Natural killer cell (primary cell): ENCODE measurements at regions not wholly inside any gene's neighbourhood (a gene's known extent, or its start where the extent isn't known, plus 50 kb on each side); places are given as distances from the start of the nearest gene placed in this dataset.

Source experiments
- ATAC-seq, 3 donors: fragments of 150-1000 bp in 2 of 3; fragments of 200-7000 bp in 1 of 3; cut with Tn5 transposase; 1 replicate in 1 of 3; 2 replicates in 2 of 3; pipeline ENCODE4 v1.10.0; 2021; ENCODE audit warnings: mild to moderate bottlenecking in 2 of 3, moderate library complexity in 2 of 3
- DNase-seq, 2 donors: peaks; one replicate each; pipeline versions ENCODE4 v3.0.0 to v3.0.0-alpha.2; 2013 to 2021; ENCODE audit warnings: mixed read lengths in 1 of 2
- H3K27ac ChIP-seq: one replicate; pipeline ENCODE4 v1.5.1; 2013; ENCODE audit warnings: mild to moderate bottlenecking, low read length
- H3K27me3 ChIP-seq: one replicate; pipeline ENCODE4 v1.6.1; 2013; ENCODE audit warnings: low read length; ENCODE audit not compliant: control insufficient read depth, insufficient read depth
- H3K36me3 ChIP-seq: one replicate; pipeline ENCODE4 v1.6.1; 2013; ENCODE audit warnings: low read length; ENCODE audit not compliant: control insufficient read depth, insufficient read depth
- H3K4me1 ChIP-seq: one replicate; pipeline ENCODE4 v1.6.1; 2013; ENCODE audit warnings: low read length; ENCODE audit not compliant: control insufficient read depth, insufficient read depth
- H3K4me3 ChIP-seq: one replicate; pipeline ENCODE4 v1.5.1; 2013; ENCODE audit warnings: low read length
- H3K9me3 ChIP-seq: one replicate; pipeline ENCODE4 v1.6.1; 2013; ENCODE audit warnings: low read length; ENCODE audit not compliant: control insufficient read depth, insufficient read depth
- H3K27ac Mint-ChIP-seq, 2 donors: one replicate each; pipeline ENCODE4 v1.8.0; 2022; ENCODE audit warnings: mild to moderate bottlenecking in 2 of 2, mixed read lengths in 2 of 2, moderate library complexity in 1 of 2
- H3K27me3 Mint-ChIP-seq, 2 donors: one replicate each; pipeline ENCODE4 v1.8.0; 2022; ENCODE audit warnings: low read depth in 2 of 2, mixed read lengths in 2 of 2
- H3K36me3 Mint-ChIP-seq: one replicate; pipeline ENCODE4 v1.8.0; 2022; ENCODE audit warnings: mixed read lengths
- H3K4me1 Mint-ChIP-seq, 2 donors: one replicate each; pipeline ENCODE4 v1.8.0; 2022; ENCODE audit warnings: mixed read lengths in 2 of 2
- H3K4me3 Mint-ChIP-seq: one replicate; pipeline ENCODE4 v1.8.0; 2022; ENCODE audit warnings: mild to moderate bottlenecking, moderate library complexity, mixed read lengths
- H3K9me3 Mint-ChIP-seq, 2 donors: one replicate each; pipeline ENCODE4 v1.8.0; 2022; ENCODE audit warnings: mixed read lengths in 2 of 2
- CTCF ChIP-seq: fragments of 200-600 bp; IDR thresholded peaks from one replicate; pipeline ENCODE4 v1.8.0; 2022; ENCODE audit warnings: antibody characterized with exemption
- WGBS: methylation state at CpG from one replicate; pipeline ENCODE4 v1.1.7; 2013; ENCODE audit warnings: missing lambda C conversion rate; ENCODE audit not compliant: insufficient coverage; 5-methylcytosine and 5-hydroxymethylcytosine counted together
- intact Hi-C: fragments of 100-400 bp; cut with micrococcal nuclease; formaldehyde crosslinking; loops from one replicate; pipeline ENCODE4 v1.14.2; 2022

GRCh38 chr16:65660390-65660789 is 538.5 kb upstream of the CDH11 start:
- Histone ChIP-seq H3K4me3 (no peak overlapping the region), H3K27ac (no peak overlapping the region), H3K9me3 (no peaks in the 10 kb centered on the region), H3K36me3 (no peaks in the 10 kb centered on the region), H3K4me1 (no peaks in the 10 kb centered on the region), H3K27me3 (no peaks in the 10 kb centered on the region)
- DNase-seq, result no peak
- H3K4me3 Mint-ChIP-seq, result no peak overlapping the region
- H3K36me3 Mint-ChIP-seq, result no peaks in the 10 kb centered on the region
- no peak for ATAC-seq
- peaks cover 0 to 6% of the 10 kb centered on the region in 2 donors for H3K27me3 Mint-ChIP-seq
- H3K27ac Mint-ChIP-seq, result no peak overlapping the region
- intact Hi-C loops, result no loop called here
- 85% methylated on average over 5 of the region's 5 CpGs for WGBS
- no peaks in the 10 kb centered on the region for H3K9me3 Mint-ChIP-seq
- TF ChIP-seq CTCF, result no peak
- H3K4me1 Mint-ChIP-seq, result no peaks in the 10 kb centered on the region

GRCh38 chr16:65659758-65660157 is 537.9 kb upstream of the CDH11 start:
- Mint-ChIP-seq H3K36me3 (no peaks in the 10 kb centered on the region), H3K9me3 (no peaks in the 10 kb centered on the region), H3K27me3 (peaks cover 0 to 6% of the 10 kb centered on the region in 2 donors), H3K27ac (no peak overlapping the region), H3K4me1 (no peaks in the 10 kb centered on the region), H3K4me3 (no peak overlapping the region)
- intact Hi-C loops, result no loop called here
- WGBS, result 90% methylated on average over 7 of the region's 7 CpGs
- Histone ChIP-seq H3K9me3 (no peaks in the 10 kb centered on the region), H3K4me1 (no peaks in the 10 kb centered on the region), H3K27me3 (no peaks in the 10 kb centered on the region), H3K36me3 (no peaks in the 10 kb centered on the region), H3K4me3 (no peak overlapping the region), H3K27ac (no peak overlapping the region)
- DNase-seq (no peak), ATAC-seq (no peak)
- no peak for TF ChIP-seq CTCF

- TF ChIP-seq CTCF, result no peak
- Mint-ChIP-seq H3K27me3 (peaks cover 0 to 3% of the 10 kb centered on the region in 2 donors), H3K4me1 (no peaks in the 10 kb centered on the region), H3K9me3 (peaks cover 0 to 2% of the 10 kb centered on the region in 2 donors), H3K4me3 (no peak overlapping the region), H3K36me3 (no peaks in the 10 kb centered on the region), H3K27ac (no peak overlapping the region)
- 89% methylated on average over 1 of the region's 2 CpGs for WGBS
- no peaks in the 10 kb centered on the region for H3K36me3 ChIP-seq
- ATAC-seq (no peak), DNase-seq (no peak)
- H3K4me1 ChIP-seq, result no peaks in the 10 kb centered on the region
- H3K27me3 ChIP-seq, result no peaks in the 10 kb centered on the region
- H3K27ac ChIP-seq, result no peak overlapping the region
- intact Hi-C loops, result no loop called here
- no peak overlapping the region for H3K4me3 ChIP-seq
- no peaks in the 10 kb centered on the region for H3K9me3 ChIP-seq
Measured at GRCh38 chr16:65658787-65659220, 536.9 kb upstream of the CDH11 start.

GRCh38 chr16:65658349-65658748 is 536.5 kb upstream of the CDH11 start:
- 57% methylated on average over 4 of the region's 4 CpGs for WGBS
- TF ChIP-seq CTCF, result no peak
- H3K27me3 ChIP-seq, result no peaks in the 10 kb centered on the region
- H3K9me3 Mint-ChIP-seq, result peaks cover 0 to 2% of the 10 kb centered on the region in 2 donors
- no peak overlapping the region for H3K4me3 ChIP-seq
- no peak overlapping the region for H3K27ac ChIP-seq
- H3K4me1 Mint-ChIP-seq, result no peaks in the 10 kb centered on the region
- H3K4me1 ChIP-seq, result no peaks in the 10 kb centered on the region
- no peak overlapping the region for H3K4me3 Mint-ChIP-seq
- ATAC-seq, result no peak
- H3K36me3 ChIP-seq, result no peaks in the 10 kb centered on the region
- H3K27ac Mint-ChIP-seq, result no peak overlapping the region
- H3K27me3 Mint-ChIP-seq, result peaks cover 0 to 3% of the 10 kb centered on the region in 2 donors
- H3K9me3 ChIP-seq, result no peaks in the 10 kb centered on the region
- intact Hi-C loops, result no loop called here
- no peak for DNase-seq
- no peaks in the 10 kb centered on the region for H3K36me3 Mint-ChIP-seq
